GM21367 (cell line): ENCODE measurements at regions not wholly inside any gene's neighbourhood (a gene's known extent, or its start where the extent isn't known, plus 50 kb on each side); places are given as distances from the start of the nearest gene placed in this dataset.

Experiments
- ATAC-seq: cut with Tn5 transposase; IDR thresholded peaks from one replicate; pipeline ENCODE4 v1.9.1; 2021; ENCODE audit not compliant: unreplicated experiment

- no peak for ATAC-seq
Measured at GRCh38 chr15:94745371-94745770, 514.0 kb downstream of the MCTP2 start.

GRCh38 chr15:94747510-94747909 lies 516.1 kb downstream of the MCTP2 start:
- no peak for ATAC-seq

- no peak for ATAC-seq
Measured at GRCh38 chr15:94749811-94750617, 518.7 kb downstream of the MCTP2 start.

- no peak for ATAC-seq
Measured at GRCh38 chr15:94760348-94760747, 529.0 kb downstream of the MCTP2 start.

GRCh38 chr15:94761574-94761973 lies 530.2 kb downstream of the MCTP2 start:
- no peak for ATAC-seq

- no peak for ATAC-seq
Measured at GRCh38 chr15:94769089-94769488, 537.7 kb downstream of the MCTP2 start.

GRCh38 chr15:94770199-94770598 lies 538.8 kb downstream of the MCTP2 start:
- ATAC-seq: no peak

- ATAC-seq: no peak
Measured at GRCh38 chr15:94777037-94777436, 545.7 kb downstream of the MCTP2 start.

- ATAC-seq: no peak
Measured at GRCh38 chr15:94778840-94779239, 547.5 kb downstream of the MCTP2 start.

GRCh38 chr15:94780166-94780565 lies 548.8 kb downstream of the MCTP2 start:
- ATAC-seq: no peak

GRCh38 chr15:94785091-94785490 lies 553.7 kb downstream of the MCTP2 start:
- ATAC-seq: no peak

- ATAC-seq: no peak
Measured at GRCh38 chr15:94791008-94791407, 559.6 kb downstream of the MCTP2 start.

GRCh38 chr15:94791510-94791909 lies 560.1 kb downstream of the MCTP2 start:
- ATAC-seq: no peak

GRCh38 chr15:94792196-94792595 lies 560.8 kb downstream of the MCTP2 start:
- no peak for ATAC-seq

- ATAC-seq: no peak
Measured at GRCh38 chr15:94793207-94793606, 561.8 kb downstream of the MCTP2 start.

GRCh38 chr15:94793641-94794040 lies 562.3 kb downstream of the MCTP2 start:
- no peak for ATAC-seq

- no peak for ATAC-seq
Measured at GRCh38 chr15:94804613-94805012, 573.3 kb downstream of the MCTP2 start.

- ATAC-seq: no peak
Measured at GRCh38 chr15:94815110-94815731, 583.9 kb downstream of the MCTP2 start.

- ATAC-seq: no peak
Measured at GRCh38 chr15:94815914-94816313, 584.6 kb downstream of the MCTP2 start.

- ATAC-seq: no peak
Measured at GRCh38 chr15:94829887-94830884, 598.8 kb downstream of the MCTP2 start.

GRCh38 chr15:94834000-94834399 lies 602.6 kb downstream of the MCTP2 start:
- no peak for ATAC-seq
